Adrenal gland (tissue), 5 donors: ENCODE measurements at regions not wholly inside any gene's neighbourhood (a gene's known extent, or its start where the extent isn't known, plus 50 kb on each side); places are given as distances from the start of the nearest gene placed in this dataset.

Source experiments
- POLR2A ChIP-seq, 2 donors: fragments of 450-650 bp; IDR thresholded peaks; one replicate each; pipeline ENCODE4 v1.6.1; 2017; ENCODE audit warnings: antibody characterized with exemption in 2 of 2, mild to moderate bottlenecking in 2 of 2, moderate library complexity in 1 of 2
- TF ChIP-seq, protein P1 (sequence below), 6 experiments: fragments of 450-650 bp in 4 of 6; fragments of 200-600 bp in 2 of 6; sonication (generic) in 1 of 6; IDR thresholded peaks; 1 replicate in 5 of 6; 2 replicates in 1 of 6; pipeline versions ENCODE4 v1.5.1 to v1.8.0; 2016 to 2021; ENCODE audit warnings: antibody characterized with exemption in 6 of 6, mild to moderate bottlenecking in 2 of 6, moderate library complexity in 1 of 6
- donor health status: DM: no; HTN: no; CAD: no.

DNA sequence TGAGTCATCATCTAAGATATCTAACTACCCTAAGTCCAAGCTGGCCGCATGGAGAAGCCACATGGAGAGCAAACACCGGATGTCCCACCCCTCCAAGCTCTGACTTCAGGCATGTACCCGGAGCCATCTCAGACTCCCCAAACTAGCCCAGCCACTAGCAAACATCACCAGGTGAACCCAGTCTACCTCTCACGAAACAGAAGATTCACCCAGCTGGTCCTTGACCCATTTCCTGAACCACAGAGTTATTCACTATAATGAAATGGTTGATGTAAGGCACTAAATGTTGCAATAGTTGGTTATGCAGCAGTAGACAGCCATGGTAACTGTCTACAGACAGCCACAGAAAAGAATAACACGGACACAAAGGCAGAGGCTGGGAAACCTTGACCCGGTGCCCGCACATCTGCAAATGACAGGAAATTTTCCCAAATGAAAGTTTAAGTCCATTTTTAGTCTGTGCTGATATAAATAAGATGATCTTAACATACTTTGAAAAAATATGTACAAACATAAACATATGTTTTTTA, 265.5 kb upstream of the ATP10A start:
- TF ChIP-seq, protein P1, sequence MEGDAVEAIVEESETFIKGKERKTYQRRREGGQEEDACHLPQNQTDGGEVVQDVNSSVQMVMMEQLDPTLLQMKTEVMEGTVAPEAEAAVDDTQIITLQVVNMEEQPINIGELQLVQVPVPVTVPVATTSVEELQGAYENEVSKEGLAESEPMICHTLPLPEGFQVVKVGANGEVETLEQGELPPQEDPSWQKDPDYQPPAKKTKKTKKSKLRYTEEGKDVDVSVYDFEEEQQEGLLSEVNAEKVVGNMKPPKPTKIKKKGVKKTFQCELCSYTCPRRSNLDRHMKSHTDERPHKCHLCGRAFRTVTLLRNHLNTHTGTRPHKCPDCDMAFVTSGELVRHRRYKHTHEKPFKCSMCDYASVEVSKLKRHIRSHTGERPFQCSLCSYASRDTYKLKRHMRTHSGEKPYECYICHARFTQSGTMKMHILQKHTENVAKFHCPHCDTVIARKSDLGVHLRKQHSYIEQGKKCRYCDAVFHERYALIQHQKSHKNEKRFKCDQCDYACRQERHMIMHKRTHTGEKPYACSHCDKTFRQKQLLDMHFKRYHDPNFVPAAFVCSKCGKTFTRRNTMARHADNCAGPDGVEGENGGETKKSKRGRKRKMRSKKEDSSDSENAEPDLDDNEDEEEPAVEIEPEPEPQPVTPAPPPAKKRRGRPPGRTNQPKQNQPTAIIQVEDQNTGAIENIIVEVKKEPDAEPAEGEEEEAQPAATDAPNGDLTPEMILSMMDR (IDR thresholded peaks at IDR 0.05): no peak
- no peak for TF ChIP-seq POLR2A (IDR thresholded peaks at IDR 0.05)
